HG03354 (cell line): ENCODE measurements at regions not wholly inside any gene's neighbourhood (a gene's known extent, or its start where the extent isn't known, plus 50 kb on each side); places are given as distances from the start of the nearest gene placed in this dataset.

Experiments
- ATAC-seq: cut with Tn5 transposase; IDR thresholded peaks from one replicate; pipeline ENCODE4 v1.9.1; 2021; ENCODE audit warnings: mild to moderate bottlenecking; ENCODE audit not compliant: unreplicated experiment, poor library complexity, severe bottlenecking

- ATAC-seq: no peak
Observed at GRCh38 chr5:35482167-35482755, 135.4 kb upstream of the SPEF2 start.

- peak; percentile 59 for ATAC-seq
Observed at GRCh38 chr5:35478856-35479682, 138.6 kb upstream of the SPEF2 start.

- ATAC-seq: no peak
Observed at GRCh38 chr5:35477911-35478310, 139.8 kb upstream of the SPEF2 start.

GRCh38 chr5:35477321-35477720, 140.3 kb upstream of the SPEF2 start:
- no peak for ATAC-seq

GRCh38 chr5:35476797-35477196, 140.9 kb upstream of the SPEF2 start:
- no peak for ATAC-seq

GRCh38 chr5:35476036-35476435, 141.6 kb upstream of the SPEF2 start:
- no peak for ATAC-seq

GRCh38 chr5:35473589-35473988, 144.1 kb upstream of the SPEF2 start:
- no peak for ATAC-seq

- no peak for ATAC-seq
Observed at GRCh38 chr5:35470866-35471265, 146.8 kb upstream of the SPEF2 start.

GRCh38 chr5:35468811-35469210, 148.9 kb upstream of the SPEF2 start:
- no peak for ATAC-seq

GRCh38 chr5:35466746-35467145, 150.9 kb upstream of the SPEF2 start:
- ATAC-seq: no peak

GRCh38 chr5:35464757-35465156, 152.9 kb upstream of the SPEF2 start:
- ATAC-seq: no peak

- no peak for ATAC-seq
Observed at GRCh38 chr5:35461530-35461929, 156.1 kb upstream of the SPEF2 start.

GRCh38 chr5:35458824-35459207, 158.8 kb upstream of the SPEF2 start:
- ATAC-seq: no peak

- ATAC-seq: no peak
Observed at GRCh38 chr5:35457912-35458823, 159.5 kb upstream of the SPEF2 start.

- no peak for ATAC-seq
Observed at GRCh38 chr5:35456506-35456905, 161.2 kb upstream of the SPEF2 start.

GRCh38 chr5:35454011-35454525, 163.6 kb upstream of the SPEF2 start:
- ATAC-seq: no peak

- ATAC-seq: no peak
Observed at GRCh38 chr5:35443803-35444595, 173.7 kb upstream of the SPEF2 start.

GRCh38 chr5:35442885-35443639, 174.6 kb upstream of the SPEF2 start:
- ATAC-seq: no peak

- ATAC-seq: no peak
Observed at GRCh38 chr5:35440409-35440808, 177.3 kb upstream of the SPEF2 start.
